ENCODE measurements at regions not wholly inside any gene's neighbourhood (a gene's known extent, or its start where the extent isn't known, plus 50 kb on each side); places are given as distances from the start of the nearest gene placed in this dataset.

DNA sequence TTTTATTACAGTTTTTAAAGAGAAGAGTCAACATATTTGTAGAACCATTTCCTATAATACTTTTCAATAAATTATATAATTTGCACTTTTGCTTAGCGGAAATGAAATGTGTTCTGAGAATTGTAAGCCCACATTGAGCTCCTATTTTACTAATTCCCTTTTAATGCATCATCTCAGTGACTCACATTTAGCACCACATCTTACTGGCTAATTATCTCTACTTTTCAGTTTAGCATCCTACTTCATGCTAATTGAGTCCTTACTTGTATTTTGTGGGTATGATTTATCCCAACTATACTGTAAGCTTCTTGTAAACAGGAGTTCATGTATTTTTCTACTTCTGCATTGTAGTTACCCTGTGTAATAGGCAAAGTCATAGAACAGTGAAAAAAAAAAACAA is 67.5 kb downstream of the TMX1 start:
- DNase-seq (ENCODE audit: low spot score) = no peak

DNA sequence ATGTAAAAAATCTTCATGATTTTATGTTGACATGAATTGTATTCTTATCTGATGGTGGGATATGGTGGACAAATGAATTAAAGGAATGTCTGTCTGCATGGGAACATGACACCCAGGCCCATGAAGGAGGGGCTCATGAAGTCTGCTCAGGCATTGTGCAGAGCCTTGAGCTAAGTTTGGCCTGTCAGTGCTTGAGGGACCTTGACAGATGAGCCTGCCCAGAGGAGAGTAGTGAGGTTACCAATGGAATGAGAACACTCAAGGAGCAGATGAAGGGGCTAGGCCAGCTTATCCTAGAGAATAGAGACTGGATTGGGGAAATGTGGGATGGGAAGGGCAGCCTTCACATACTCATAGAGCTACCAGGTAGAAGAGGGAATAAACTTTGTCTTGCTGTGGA is 68.8 kb downstream of the TMX1 start:
- DNase-seq (ENCODE audit: low spot score) = no peak

DNA sequence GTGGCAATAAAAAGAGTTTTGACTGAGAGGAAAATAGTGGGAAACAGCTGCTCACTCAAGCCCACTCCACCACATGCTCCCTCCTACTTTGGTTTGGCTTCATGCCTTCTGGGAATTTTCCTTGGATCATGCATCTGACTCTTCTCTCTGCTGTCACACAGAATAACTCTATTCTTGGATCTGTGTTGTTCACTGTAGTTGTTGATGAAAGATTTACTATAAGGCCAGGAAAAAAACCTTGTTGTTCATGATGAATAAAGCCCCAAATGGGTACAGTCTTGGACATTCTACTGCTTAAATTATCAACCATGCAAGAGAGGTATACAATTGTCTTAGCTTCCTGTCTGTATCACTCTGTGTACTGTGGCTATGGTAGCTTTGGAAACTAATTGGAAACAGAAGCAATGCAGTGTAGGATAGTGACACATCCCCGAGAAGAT is 70.5 kb downstream of the TMX1 start:
- DNase-seq (ENCODE audit: low spot score) = no peak

DNA sequence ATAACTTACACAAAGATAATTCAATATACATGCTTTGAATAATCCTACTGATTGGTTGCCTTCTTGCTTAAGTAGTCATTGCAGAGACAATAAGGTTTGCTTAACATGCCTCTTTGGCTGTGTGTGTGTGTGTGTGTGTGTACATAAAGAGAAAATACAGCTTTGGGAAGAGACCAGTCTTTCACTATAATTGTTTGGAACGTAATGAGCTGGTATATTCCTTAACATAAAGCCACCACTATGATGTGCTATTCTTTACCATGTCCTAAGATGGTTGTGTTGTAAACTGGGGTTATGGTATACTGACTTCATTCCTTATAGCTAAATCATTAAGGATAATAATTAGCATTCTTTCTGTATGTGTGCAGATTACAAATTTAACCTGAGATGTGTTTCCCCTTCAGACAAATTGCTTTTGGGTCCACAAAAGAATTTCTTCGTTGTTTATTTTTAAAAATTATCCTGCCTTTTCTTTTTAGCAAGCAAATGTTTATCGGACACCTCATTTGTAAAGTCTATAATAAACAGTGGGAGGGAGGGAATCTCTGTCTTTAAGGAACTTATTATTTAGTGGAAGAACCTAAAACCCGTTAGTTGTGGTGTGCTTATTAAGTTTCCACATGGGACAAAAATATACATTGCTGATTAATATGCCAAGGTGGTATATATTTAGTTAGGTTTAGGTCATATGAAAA is 74.4 kb downstream of the TMX1 start:
- DNase-seq (ENCODE audit: low spot score) = no peak

DNA sequence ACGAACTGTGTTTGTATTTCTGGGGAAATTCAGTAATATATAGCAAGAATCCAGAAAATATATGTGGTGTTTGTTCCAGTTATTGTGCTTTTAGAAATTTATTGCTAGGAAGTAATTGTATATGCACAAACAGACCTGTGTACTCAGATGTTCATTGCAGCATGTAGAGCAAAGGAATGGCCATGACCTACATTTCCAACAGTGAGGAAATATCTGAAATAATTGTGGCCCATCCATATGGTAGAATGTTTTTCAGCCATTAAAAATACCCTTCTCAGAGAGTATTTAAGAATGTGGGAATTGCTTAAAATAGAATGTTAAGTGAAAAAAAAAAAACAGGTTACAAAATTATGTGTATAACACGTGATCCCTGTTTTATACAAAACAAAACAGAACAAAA is 77.3 kb downstream of the TMX1 start:
- no peak for DNase-seq (ENCODE audit: low spot score)

DNA sequence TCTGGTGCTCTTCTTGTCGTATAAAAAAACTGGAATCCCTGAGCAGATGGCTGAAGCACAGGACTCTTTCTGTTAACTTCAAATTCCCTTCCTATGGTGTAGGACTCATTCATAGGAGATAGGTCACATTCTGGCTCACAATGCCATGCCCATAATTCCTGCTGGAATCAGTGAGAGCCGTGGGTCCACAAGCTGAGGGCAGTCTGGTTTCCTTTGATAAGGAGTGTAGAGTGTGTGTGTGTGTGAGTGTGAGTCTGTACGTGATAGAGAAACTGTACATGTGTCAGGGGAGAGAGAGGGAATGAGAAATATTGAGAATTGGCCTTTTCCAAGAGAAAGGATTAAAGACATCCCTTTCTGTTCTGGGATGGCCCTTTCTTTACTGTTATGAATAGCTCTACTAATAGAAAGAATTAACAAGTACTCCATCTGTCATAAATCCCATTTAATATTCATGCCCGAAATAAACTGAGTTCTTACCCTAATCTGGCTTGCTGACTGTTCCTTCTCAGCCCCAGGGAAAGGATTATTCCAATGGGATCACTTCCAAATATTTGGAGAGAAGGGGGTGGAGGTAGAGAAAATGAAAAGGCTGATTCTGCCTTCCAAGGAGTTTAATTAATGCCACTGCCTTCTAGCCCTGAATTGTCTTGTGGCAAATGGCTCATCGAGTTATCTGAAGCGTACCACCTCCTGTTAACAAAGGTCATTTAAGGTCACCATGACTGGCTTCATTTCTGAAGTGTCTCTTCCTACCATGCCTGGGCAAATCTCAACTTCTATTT is 79.0 kb downstream of the TMX1 start:
- DNase-seq (ENCODE audit: low spot score) = no peak

DNA sequence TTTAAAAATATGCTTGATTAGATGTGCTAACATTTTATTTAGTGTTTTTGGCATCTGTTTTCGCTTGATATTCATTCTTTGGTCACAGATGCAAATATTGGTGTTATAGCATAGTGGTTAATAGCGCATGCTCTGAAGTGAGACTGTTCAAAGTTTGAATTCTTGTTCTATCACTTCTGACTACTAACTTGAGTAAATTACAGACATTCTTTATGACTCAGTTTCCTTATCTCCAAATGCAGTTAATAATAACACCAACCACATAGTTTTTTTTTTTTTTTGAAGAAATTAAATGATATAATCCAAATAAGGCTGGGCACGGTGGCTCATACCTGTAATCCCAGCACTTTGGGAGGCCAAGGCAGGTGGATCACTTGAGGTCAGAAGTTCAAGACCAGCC is 81.0 kb downstream of the TMX1 start:
- no peak for DNase-seq (ENCODE audit: low spot score)

DNA sequence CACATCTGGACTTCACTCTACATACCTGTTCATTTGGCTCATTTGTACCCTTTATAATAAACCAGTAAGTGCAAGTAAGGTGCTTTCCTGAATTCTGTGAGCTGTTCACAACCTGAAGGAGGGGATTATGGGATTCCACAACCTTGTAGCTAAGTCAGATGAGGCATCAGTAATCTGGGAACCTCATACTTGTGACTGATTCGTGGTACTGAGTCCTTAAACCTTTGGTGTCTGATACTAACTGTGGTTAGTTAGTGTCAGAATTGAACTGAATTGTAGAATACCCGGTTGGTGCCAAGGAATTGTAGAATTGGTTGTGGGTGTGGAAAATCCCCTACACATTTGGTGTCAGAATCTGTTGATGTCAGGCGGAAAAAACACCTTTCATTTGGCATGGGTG is 83.4 kb downstream of the TMX1 start:
- DNase-seq (ENCODE audit: low spot score) = no peak

DNA sequence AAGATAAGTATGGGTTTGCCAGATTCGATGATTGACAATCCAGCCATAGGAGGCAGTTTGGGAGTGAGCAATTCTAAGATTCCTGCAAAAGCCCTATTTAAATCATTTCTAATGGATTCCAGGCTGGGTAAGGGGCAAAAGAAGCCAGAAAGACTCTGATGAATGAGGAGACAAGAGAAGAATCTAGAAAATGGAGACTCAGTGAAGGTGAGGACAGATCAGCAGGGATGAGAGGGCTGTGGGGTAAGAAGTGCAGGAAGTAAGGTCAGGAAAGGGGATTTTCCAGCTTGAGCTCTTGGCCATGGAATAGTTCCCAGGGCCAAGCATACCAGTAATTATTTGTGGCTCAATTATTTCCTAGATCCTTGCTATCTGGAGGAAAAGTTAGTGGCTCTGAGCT is 87.3 kb downstream of the TMX1 start:
- DNase-seq (ENCODE audit: low spot score) = no peak

DNA sequence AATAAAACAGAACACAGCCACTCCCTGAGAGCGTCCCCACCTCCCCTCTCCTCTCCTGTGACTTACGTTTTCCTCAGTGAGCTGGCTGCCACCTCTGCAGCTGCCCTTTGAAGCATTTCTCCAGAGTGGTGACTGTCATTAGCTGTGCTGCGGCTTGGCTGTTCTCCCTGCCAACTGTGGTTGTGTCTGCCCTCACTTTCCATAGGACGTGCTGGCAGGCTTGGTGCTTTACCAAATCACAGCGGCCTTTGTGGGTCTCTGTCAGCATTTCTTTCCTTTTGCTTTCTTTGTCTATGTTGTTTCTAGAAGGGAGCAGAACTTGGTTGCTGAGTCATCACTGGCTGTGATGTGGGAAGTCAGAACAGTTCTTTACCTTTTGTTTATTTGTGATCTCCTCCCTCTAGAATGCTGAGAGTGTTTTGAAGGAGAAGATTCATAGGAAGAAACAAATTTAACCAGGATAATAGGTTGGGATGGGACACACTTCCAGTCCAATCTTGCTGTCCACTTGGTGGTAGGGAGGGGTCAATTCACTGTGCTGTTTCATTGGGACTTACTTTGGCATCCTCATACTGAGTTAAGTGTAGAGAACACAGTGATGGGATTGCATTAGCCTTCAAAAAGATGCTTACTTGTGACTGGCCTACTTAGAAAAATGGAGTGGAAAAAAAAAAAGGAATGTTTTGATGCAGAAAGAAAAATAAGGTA is 88.2 kb downstream of the TMX1 start:
- no peak for DNase-seq (ENCODE audit: low spot score)

DNA sequence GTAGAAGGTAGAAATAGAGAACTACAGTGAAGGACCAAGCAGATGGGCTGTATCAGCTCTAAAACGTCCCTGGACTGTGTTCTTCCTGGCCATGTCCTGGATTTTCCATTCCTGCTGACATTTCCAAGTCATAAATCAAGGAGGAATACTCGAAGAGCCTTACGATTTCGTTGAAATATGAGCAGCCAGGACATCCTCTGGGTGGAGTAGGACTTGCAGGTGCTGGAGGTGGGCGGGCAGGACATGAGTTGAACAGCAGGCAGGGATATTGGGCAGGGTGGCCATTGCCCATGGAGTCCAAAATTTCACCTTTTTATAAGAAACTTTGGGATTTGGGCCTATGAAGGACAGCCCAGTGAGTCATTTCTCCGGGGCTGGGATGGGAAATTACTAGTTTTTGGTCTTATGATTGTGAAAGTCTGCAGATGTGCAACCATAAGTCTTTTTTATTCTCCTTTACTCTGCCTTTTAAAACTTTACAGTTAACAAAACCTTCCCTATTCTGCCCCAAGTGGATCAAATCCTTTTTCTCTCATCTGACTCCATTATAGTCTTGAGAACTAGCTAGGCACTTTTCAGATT is 88.8 kb downstream of the TMX1 start:
- DNase-seq (ENCODE audit: low spot score) = no peak

DNA sequence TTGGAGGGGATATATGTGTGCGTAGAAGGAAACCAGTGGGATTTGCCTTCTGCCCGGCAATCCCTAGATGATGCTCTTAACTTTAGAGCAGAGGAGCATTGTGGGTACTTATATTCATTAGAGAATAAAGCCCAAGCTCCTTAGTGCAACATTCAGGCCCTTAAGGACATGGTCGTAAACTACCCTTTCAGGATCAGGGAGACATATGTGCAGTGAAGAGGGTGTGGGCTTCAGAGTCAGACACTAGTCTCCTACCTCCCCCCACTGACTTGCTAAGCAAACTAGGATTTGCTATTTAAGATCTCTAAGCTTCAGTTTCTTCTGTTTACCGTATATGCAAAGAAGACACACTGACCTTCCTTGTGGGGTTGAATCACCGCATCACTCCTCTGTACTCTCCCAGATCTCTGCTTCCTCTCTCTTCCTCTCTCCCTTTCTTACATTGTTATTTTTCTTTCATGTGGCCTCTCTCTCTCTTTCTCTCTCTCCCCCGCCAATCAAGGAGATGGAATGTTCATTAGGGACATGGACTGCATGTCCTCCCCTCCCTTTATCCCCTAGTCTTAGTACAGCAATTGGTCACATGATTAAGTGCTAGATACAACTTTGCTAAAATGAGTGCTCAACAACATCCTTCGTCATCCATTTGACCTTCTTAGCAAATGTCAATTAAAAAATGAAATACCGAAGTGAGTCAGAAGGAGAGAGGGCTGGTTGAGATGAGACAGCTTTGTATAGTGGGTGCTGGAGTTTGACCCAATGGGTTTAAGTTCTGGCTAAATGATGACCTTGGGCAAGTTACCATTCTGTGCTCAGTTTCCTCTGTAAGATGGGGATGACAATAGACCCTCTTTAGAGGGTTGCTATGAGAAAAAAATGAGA is 91.7 kb downstream of the TMX1 start:
- DNase-seq (ENCODE audit: low spot score) = no peak

DNA sequence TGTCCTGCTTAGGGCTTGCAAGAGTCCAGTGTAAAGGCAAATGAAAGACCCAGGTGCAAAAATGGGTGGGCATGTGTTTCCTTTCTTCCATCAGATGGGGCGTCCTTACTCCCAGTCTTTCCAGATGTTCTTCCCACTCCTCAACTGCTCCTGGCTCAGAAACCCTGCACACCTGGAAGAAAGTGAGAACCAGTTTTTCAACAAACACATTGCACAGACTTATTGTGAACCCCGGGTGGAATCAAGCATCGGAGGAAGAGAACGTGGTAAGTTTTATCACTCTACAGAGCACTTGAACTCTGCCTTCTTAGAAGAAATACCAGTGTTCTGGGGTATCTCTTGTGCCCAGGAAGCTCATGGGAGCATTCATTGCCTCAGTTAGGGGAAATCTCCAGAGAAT is 93.3 kb downstream of the TMX1 start:
- no peak for DNase-seq (ENCODE audit: low spot score)

DNA sequence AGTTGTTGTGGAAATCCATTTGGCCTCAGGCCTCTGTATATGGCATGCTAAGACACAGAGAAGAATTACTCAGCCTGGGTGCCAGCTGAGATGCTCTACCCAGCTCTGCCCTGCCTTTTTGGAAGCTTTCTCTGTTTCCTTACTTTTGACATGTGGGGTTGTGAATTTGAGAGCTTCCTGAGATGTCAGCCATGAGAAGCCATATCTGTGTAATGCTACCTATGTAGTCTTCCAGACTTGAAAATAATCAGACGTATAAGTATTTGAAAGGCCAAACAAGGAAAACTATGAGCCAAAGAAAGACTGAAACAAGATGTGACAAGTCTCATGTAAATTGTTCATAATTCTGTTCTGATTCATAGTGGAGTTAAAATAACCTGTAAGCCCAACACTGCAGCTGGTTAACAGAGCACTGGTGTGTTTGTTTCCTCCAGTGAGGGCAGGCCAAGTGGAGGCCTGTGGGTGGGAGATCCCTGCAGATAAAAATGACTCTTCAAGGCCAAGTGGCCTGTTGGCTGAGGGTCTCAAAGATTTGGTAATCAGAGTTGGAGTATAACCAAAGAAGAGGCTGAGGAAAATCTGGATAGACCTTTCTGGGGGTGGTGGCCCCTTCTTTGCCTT is 94.0 kb downstream of the TMX1 start:
- no peak for DNase-seq (ENCODE audit: low spot score)

DNA sequence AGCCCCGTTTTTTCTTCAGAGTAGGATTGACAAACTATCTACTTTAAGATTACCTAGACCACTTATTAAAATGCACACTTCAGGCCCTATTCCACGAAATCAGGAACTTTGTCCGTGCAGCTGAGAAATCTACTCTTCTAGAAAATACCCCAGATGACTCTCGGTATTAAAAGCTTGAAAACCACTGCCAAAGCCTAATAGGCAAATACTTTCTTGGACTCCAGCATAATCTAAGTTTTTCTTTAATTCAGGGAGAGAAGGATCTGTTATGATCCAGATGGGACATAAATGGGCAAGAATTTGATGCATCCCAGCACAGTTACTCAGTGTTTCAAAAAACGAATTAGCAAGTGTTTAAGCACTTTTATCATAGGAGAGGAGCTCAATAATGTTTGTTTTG is 94.5 kb downstream of the TMX1 start:
- DNase-seq (ENCODE audit: low spot score) = no peak

DNA sequence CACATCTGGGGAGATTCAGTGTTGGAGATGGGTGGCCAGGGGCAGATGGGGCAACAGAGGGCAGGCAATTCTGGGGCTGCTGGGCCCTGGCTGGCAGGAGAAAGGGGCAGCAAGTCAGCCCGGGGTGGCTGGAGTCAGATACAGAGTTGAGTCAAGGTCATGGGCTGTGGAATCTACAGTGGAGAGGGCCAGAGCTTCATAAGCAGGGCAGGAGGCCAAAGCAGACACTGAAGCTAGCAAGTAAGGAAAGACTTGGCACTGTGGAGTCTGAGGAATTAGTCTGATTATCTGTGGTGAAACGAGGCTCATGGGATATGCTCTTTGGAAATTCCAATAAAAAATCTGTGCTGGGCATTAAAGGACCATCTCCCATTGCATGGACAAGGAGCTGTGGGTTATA is 95.5 kb downstream of the TMX1 start:
- DNase-seq (ENCODE audit: low spot score) = no peak

DNA sequence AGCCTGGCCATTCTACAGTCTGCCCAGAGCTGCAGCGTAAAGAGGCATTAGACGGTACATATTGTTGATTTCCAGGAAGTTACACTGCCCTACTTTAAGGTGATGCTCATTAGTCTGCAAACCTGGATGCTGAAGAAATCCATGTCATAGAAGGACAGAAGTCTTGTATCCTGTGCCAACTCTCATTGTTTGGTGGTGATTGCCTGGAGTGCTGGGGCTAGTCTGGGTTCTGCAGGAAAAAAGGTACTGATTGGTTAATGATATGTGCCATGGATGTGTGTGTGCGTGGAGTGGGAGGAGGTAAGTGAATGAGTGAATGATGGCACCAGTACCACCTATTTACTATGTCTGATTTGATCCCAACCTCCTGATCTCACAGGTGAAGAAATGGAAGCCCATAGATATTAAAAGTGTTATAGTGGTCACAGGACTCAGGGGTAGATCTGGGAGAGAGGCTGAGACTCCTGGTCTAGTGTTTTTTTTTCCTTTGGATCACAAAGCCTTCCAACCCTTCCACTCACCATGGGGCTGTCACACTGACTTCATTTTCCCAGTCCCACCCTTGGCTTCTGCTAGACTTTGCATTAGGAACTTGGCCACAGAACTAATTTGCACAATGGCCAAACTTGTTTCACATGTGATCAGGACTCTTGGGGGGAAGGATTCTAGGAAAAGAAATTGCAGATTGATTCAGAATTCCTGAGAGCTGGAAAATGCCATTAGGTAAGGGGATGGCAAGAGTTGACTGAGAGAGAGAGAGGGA is 96.1 kb downstream of the TMX1 start:
- no peak for DNase-seq (ENCODE audit: low spot score)

DNA sequence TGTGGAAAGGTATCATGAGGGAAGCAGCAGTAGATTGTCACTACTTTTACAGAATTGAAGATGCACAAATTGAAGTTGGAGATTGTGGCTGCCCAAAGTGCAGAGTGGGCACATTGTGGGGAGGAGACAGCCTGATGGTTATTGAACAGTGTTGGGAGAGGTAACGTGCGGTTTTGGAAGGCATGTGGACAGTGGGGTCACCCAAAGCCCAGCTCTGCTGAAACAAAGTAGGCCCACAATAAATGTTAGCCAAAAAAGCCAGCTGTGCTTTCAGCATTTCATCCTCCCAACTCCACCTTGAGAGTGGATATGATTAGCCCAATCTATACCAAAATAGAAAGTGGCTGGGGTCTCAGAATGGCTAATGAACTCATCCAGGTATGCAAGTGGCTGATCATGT is 96.7 kb downstream of the TMX1 start:
- DNase-seq (ENCODE audit: low spot score) = no peak

DNA sequence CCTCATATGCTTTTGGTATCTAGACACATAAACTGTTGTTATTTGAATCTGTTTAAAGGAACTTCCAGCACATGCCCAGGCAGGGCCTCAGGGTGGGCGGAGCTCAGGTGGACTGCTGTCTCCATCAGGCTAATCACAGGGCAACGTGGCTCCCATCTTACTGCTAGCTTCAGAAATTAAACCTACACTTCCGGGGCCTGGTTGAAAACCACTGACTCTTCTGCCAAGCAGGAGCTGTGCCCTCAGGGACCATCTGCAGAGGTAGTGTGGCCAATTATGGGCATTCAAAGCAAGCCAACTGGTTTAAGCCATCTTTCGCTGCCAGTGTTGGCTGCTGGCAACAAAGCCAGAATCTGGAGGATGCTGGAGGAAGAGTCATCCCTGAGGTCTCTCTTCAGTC is 97.5 kb downstream of the TMX1 start:
- no peak for DNase-seq (ENCODE audit: low spot score)

DNA sequence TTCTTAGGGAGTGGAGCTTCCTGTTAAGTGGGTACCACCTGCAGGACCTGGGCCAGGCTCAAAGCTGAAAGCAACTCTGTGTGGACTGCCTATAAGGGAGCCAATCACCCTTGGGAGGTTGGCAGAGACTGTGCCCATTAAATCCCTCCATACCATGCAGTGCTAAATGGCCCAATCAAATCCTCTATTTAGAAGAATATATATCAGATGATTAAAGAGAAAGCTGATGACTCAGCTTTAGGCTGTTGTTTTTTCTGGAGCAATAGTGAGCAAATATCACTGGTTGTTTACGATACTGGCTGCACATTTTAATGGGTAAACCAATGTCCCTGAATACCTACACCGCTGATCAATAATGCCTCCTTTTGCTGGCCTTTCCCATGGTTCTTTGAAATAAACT is 101.3 kb downstream of the TMX1 start:
- no peak for DNase-seq (ENCODE audit: low spot score)

Measured in HT-29 (cell line).